Heart left ventricle (tissue), 16 donors: ENCODE measurements at regions not wholly inside any gene's neighbourhood (a gene's known extent, or its start where the extent isn't known, plus 50 kb on each side); places are given as distances from the start of the nearest gene placed in this dataset.
"Not testable (repeated sequence)": the region's sequence is repeated elsewhere in the genome, so short reads cannot be mapped to it uniquely, and the experiment has no call there.

ENCODE experiments used
- ATAC-seq, 4 donors: fragments of 200-7000 bp; cut with Tn5 transposase; one replicate each; pipeline ENCODE4 v1.9.1; 2020 to 2022; ENCODE audit warnings: moderate library complexity in 4 of 4, mild to moderate bottlenecking in 3 of 4, moderate number of reproducible peaks in 1 of 4
- DNase-seq, 5 donors: peaks; one replicate each; pipeline ENCODE4 v3.0.0-alpha.2; 2020
- H3K27ac ChIP-seq, 12 donors: fragments of 200-600 bp; sonication (generic) in 4 of 12; one replicate each; pipeline versions ENCODE4 v1.5.0 to v1.8.0; 2016 to 2022; ENCODE audit warnings: mild to moderate bottlenecking in 2 of 12
- H3K27me3 ChIP-seq, 9 donors: fragments of 200-600 bp; sonication (generic) in 2 of 9; one replicate each; pipeline versions ENCODE4 v1.5.1 to v1.8.0; 2016 to 2022; ENCODE audit warnings: mild to moderate bottlenecking in 3 of 9
- H3K36me3 ChIP-seq, 9 donors: fragments of 200-600 bp; sonication (generic) in 2 of 9; one replicate each; pipeline versions ENCODE4 v1.5.0 to v1.8.0; 2018 to 2022; ENCODE audit warnings: mild to moderate bottlenecking in 2 of 9
- H3K4me1 ChIP-seq, 12 donors: fragments of 200-600 bp; sonication (generic) in 4 of 12; one replicate each; pipeline versions ENCODE4 v1.5.0 to v1.8.0; 2016 to 2022; ENCODE audit warnings: mild to moderate bottlenecking in 3 of 12
- H3K4me3 ChIP-seq, 12 donors: fragments of 200-600 bp; sonication (generic) in 4 of 12; one replicate each; pipeline versions ENCODE4 v1.5.0 to v1.8.0; 2017 to 2022; ENCODE audit warnings: mild to moderate bottlenecking in 9 of 12, moderate library complexity in 4 of 12
- H3K9me3 ChIP-seq, 12 donors: fragments of 200-600 bp; sonication (generic) in 4 of 12; one replicate each; pipeline versions ENCODE4 v1.5.0 to v1.8.0; 2016 to 2022; ENCODE audit warnings: mild to moderate bottlenecking in 1 of 12
- POLR2A ChIP-seq, 2 donors: fragments of 450-650 bp; IDR thresholded peaks; one replicate each; pipeline ENCODE4 v1.6.1; 2017; ENCODE audit warnings: antibody characterized with exemption in 2 of 2, mild to moderate bottlenecking in 2 of 2, moderate library complexity in 2 of 2
- WGBS, 4 donors: extraction: QIAGEN DNeasy Blood & Tissue Kit in 2 of 4; methylation state at CpG; one replicate each; pipeline versions ENCODE4 v1.1.5 to v1.1.7; 2013 to 2018; 5-methylcytosine and 5-hydroxymethylcytosine counted together
- intact Hi-C, 10 donors: fragments of 100-400 bp; cut with DNase I; formaldehyde crosslinking; loops; one replicate each; pipeline versions ENCODE4 v1.11.1 to v1.14.2; 2022
- TF ChIP-seq, protein P1 (sequence below), 12 donors: fragments of 200-600 bp; sonication (generic) in 4 of 12; IDR thresholded peaks; one replicate each; pipeline versions ENCODE4 v1.5.0 to v1.8.0; 2018 to 2022; ENCODE audit warnings: antibody characterized with exemption in 12 of 12, mild to moderate bottlenecking in 5 of 12
- donor health status: ischemic (EF 13 %, LVEDD 7.1; RV severe dilation, severe dysfunction).
- donor health status: healthy with polysubstance abuse.
- donor health status: DM: no; HTN: yes; CAD: no.
- donor health status: DM: no; HTN: no; CAD: no.
- donor health status: ischemic (EF 25% LVEDD 6.9; RV normal size, moderate dysfunction).
- donor health status: ischemic (EF 25% LVEDD 5.7; RV mildly dilated, moderate dysfunction).
- donor health status: healthy.
- donor health status: DM: yes; HTN: yes; CAD: no.
- donor health status: ischemic (EF 35%, LVEDD 5.7; RV mildly dilated, moderate dysfunction).
- donor health status: nonischemic (EF 11% LVEDD 7.7; RV severe dilation, severe dysfunction).
- donor health status: DM: yes; HTN: yes; CAD: no.
- donor health status: PGD.
- donor health status: ischemic (EF 29% LVEDD 5.4; RV normal size, mild dysfunction).
- donor health status: nonischemic (EF 23%, LVEDD 6.1; RV moderate dilation, normal function).

DNA sequence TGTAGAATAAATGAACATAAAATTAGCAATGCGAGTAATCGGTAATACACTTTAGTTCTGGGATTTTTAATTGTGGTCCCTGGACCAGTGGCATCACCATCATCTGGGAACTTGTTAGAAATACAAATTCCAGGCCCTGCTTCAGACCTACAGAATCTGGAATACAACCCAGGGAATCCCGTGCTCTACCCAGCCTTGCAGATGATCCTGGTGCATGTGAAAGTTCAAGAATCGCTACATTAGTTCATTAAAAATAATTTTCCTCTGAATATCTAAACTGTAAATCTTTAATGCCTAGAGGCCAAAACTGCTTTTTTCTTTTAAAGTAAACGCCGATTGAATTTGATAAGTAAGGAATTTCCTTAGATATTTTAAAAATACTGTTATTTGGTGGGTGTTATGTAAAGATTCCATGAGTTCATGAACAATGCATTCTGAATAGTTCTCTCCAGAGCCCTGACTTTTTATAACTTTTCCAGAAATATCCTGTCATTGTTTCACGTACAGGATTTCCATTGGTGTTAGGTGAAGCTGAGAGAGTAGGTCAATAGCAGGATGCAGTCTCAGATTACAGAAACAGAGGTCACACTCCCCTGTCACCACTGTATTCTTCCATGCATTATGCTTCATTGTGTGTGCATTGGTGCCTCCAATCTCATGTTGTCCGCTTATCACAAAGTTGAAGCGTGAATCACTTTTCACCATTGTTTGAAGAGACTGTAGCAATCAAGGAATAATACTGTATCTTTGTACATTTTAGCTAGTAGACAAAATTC is 596.5 kb upstream of the KLF12 start:
- WGBS, 4 donors, result 64 to 74% (median 66%) methylated on average over 9 of the region's 9 CpGs

DNA sequence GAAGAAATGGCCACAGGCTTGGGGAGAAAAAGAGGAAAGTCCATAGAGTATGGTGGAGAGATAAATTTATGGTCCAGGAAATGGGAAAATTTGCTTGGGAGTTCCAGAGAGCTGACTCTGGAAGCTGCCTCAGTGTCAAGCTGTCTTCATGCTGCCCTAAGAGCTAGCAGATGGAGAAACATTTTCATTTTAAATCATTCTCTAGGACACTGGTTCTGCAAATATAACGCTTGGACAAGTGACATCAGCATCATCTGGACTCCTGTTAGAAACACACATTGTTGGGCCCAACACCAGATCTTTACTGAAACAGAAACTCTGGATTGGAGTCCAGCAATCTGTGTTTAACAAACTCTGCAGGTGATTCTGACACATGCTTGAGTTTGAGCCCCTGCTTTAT is 592.0 kb upstream of the KLF12 start:
- H3K4me1 ChIP-seq, result no peaks in the 10 kb centered on the region
- H3K36me3 ChIP-seq, result no peaks in the 10 kb centered on the region
- ATAC-seq, result no peak
- intact Hi-C loops, result no loop called here
- WGBS, 4 donors, result 82 to 89% (median 87%) methylated on average over 1 of the region's 1 CpG
- H3K27ac ChIP-seq, result no peak overlapping the region
- TF ChIP-seq POLR2A (IDR thresholded peaks at IDR 0.05), result no peak
- TF ChIP-seq, protein P1, sequence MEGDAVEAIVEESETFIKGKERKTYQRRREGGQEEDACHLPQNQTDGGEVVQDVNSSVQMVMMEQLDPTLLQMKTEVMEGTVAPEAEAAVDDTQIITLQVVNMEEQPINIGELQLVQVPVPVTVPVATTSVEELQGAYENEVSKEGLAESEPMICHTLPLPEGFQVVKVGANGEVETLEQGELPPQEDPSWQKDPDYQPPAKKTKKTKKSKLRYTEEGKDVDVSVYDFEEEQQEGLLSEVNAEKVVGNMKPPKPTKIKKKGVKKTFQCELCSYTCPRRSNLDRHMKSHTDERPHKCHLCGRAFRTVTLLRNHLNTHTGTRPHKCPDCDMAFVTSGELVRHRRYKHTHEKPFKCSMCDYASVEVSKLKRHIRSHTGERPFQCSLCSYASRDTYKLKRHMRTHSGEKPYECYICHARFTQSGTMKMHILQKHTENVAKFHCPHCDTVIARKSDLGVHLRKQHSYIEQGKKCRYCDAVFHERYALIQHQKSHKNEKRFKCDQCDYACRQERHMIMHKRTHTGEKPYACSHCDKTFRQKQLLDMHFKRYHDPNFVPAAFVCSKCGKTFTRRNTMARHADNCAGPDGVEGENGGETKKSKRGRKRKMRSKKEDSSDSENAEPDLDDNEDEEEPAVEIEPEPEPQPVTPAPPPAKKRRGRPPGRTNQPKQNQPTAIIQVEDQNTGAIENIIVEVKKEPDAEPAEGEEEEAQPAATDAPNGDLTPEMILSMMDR (IDR thresholded peaks at IDR 0.05), result no peak
- DNase-seq, result no peak
- no peak overlapping the region for H3K4me3 ChIP-seq
- H3K9me3 ChIP-seq, result no peaks in the 10 kb centered on the region
- no peaks in the 10 kb centered on the region for H3K27me3 ChIP-seq

More for the DNA sequence above, 596.5 kb upstream of the KLF12 start:
- TF ChIP-seq POLR2A (IDR thresholded peaks at IDR 0.05), result no peak
- TF ChIP-seq, protein P1 (IDR thresholded peaks at IDR 0.05), result no peak
- Histone ChIP-seq H3K27me3 (no peaks in the 10 kb centered on the region), H3K9me3 (no peaks in the 10 kb centered on the region), H3K4me1 (peaks cover 0 to 5% (median 0%) of the 10 kb centered on the region in 12 donors), H3K36me3 (no peaks in the 10 kb centered on the region), H3K27ac (peak overlapping the region in 3 of 12 donors; percentile 3 to 16 (median 8)), H3K4me3 (no peak overlapping the region)
- intact Hi-C loops, result loop anchor here in 1 of 10 donors (5.0 kb wide), 1 partner anchor 153 kb away; no protein-coding TSS in a partner anchor
- peak in 1 of 5 donors; percentile 9 for DNase-seq
- peak; percentile 42 to 96 (median 60) for ATAC-seq

GRCh38 chr13:74718232-74718842 is 584.1 kb upstream of the KLF12 start:
- H3K27ac ChIP-seq, H3K36me3 ChIP-seq, H3K9me3 ChIP-seq, ATAC-seq, intact Hi-C loops, H3K4me1 ChIP-seq, H3K4me3 ChIP-seq, H3K27me3 ChIP-seq: not testable (repeated sequence)
- peak in 1 of 5 donors; percentile 55 for DNase-seq
- WGBS, 4 donors, result 88 to 97% (median 95%) methylated on average over 11 to 31 of the region's 31 CpGs

- H3K4me3 ChIP-seq, result no peak overlapping the region
- DNase-seq (no peak), ATAC-seq (no peak)
- H3K36me3 ChIP-seq, result no peaks in the 10 kb centered on the region
- no peaks in the 10 kb centered on the region for H3K27me3 ChIP-seq
- H3K9me3 ChIP-seq, result peaks cover 0 to 9% (median 0%) of the 10 kb centered on the region in 12 donors
- H3K27ac ChIP-seq, result no peak overlapping the region
- intact Hi-C loops, result no loop called here
- TF ChIP-seq, protein P1 (IDR thresholded peaks at IDR 0.05), result no peak
- TF ChIP-seq POLR2A (IDR thresholded peaks at IDR 0.05), result no peak
- WGBS, 4 donors, result 82 to 88% (median 84%) methylated on average over 2 of the region's 2 CpGs
- H3K4me1 ChIP-seq, result no peaks in the 10 kb centered on the region
Observed at GRCh38 chr13:74715718-74716117, 581.5 kb upstream of the KLF12 start.
